ENCODE measurements at regions not wholly inside any gene's neighbourhood (a gene's known extent, or its start where the extent isn't known, plus 50 kb on each side); places are given as distances from the start of the nearest gene placed in this dataset.

DNA sequence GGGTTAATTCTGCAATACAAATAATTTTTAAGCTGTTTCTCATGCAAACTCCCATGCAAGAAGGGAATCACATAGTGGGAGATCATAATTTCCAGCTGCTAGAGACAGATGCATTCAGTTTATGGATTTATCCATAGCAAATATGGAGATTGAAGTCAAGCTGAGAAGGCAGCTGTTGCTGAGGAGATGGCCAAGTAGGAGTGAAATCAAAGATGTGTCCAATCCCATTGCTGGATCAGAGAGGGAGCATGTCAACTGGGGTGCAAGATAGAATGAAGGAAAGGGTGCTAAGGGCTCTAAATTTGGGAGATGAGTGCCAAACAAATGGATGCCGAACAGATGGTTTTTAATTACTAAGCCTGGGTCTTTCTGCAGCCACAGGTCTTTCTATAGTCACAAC lies 504.5 kb downstream of the NFIB start:
- TF ChIP-seq, protein P1, sequence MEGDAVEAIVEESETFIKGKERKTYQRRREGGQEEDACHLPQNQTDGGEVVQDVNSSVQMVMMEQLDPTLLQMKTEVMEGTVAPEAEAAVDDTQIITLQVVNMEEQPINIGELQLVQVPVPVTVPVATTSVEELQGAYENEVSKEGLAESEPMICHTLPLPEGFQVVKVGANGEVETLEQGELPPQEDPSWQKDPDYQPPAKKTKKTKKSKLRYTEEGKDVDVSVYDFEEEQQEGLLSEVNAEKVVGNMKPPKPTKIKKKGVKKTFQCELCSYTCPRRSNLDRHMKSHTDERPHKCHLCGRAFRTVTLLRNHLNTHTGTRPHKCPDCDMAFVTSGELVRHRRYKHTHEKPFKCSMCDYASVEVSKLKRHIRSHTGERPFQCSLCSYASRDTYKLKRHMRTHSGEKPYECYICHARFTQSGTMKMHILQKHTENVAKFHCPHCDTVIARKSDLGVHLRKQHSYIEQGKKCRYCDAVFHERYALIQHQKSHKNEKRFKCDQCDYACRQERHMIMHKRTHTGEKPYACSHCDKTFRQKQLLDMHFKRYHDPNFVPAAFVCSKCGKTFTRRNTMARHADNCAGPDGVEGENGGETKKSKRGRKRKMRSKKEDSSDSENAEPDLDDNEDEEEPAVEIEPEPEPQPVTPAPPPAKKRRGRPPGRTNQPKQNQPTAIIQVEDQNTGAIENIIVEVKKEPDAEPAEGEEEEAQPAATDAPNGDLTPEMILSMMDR (IDR thresholded peaks at IDR 0.05), result no peak
- DNase-seq (ENCODE audit: low spot score), result no peak

DNA sequence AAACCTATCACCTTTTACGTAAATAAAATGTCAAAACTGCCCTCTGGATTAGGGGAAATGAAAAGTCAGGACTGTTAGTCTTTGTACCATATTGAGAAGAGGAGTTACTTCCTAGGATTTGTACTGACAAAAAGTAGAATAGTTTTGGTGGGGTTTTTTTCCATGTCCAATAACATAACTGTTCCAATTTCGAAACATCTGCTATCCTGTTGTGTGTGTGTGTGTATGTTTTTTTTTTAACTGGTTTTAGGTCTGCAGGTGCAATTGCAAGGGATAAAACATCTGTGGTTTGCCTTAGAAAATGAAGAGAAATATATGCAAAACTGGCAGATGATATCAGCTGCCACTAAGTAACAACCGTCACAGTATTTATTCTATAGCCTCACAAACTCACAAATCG lies 506.8 kb downstream of the NFIB start:
- Histone ChIP-seq H3K27me3 (replicated peaks; ENCODE audit: insufficient read depth) (no peaks in the 10 kb centered on the region), H3K36me3 (no peaks in the 10 kb centered on the region), H3K4me3 (no peak overlapping the region), H3K4me1 (ENCODE audit: control insufficient read depth in 1 of 2, low read depth in 2 of 2) (no peaks in the 10 kb centered on the region), H3K9me3 (no peaks in the 10 kb centered on the region), H3K27ac (no peak overlapping the region)
- DNase-seq (ENCODE audit: low spot score) (no peak), ATAC-seq (ENCODE audit: insufficient number of reproducible peaks, low FRiP score, low read depth) (no peak)
- TF ChIP-seq, protein P1 (IDR thresholded peaks at IDR 0.05), result no peak

More for the DNA sequence above, 504.5 kb downstream of the NFIB start:
- Histone ChIP-seq H3K36me3 (no peaks in the 10 kb centered on the region), H3K4me3 (no peak overlapping the region), H3K9me3 (no peaks in the 10 kb centered on the region), H3K4me1 (ENCODE audit: control insufficient read depth in 1 of 2, low read depth in 2 of 2) (no peaks in the 10 kb centered on the region), H3K27ac (no peak overlapping the region), H3K27me3 (replicated peaks; ENCODE audit: insufficient read depth) (no peaks in the 10 kb centered on the region)
- ATAC-seq (ENCODE audit: insufficient number of reproducible peaks, low FRiP score, low read depth), result no peak

DNA sequence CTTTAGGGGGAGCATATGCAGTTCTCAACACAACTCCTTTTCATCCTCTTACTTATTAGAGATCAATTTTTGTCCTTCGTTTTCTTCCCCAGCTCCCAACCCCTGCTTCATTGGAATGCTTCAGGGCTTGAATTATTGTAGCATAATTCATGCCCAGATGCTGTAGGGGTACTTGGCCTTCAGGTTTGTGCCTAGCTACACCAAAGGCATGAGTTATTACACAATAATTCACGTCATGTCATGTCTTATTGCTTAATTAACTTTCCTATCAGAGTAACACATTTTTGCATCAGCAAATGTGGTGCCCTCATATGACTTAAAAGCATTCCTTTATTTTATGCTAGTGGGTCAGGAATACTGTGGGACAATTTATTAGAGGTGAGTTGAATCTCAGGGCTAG lies 507.2 kb downstream of the NFIB start:
- ATAC-seq (ENCODE audit: insufficient number of reproducible peaks, low FRiP score, low read depth), result no peak

DNA sequence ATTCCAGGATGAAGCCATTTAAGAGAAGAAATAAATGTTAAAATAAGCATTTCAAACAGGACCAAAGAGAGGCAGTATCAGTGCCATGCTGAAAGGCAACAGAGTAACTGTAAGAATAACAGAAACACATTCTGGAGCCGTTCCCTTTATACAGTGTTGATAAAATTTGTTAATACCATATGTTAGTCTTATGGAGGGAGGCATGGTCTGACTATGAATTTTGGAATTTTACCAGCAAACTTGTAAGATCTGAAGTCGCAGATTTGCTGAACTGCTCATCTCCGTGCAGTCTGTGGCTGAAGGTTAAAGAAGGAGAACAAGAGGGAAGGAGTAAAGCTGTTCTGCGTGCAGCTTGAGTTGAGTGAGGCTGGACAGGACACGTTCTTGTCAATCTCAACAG lies 508.4 kb downstream of the NFIB start:
- ATAC-seq (ENCODE audit: insufficient number of reproducible peaks, low FRiP score, low read depth) (no peak), DNase-seq (ENCODE audit: low spot score) (no peak)
- Histone ChIP-seq H3K27me3 (replicated peaks; ENCODE audit: insufficient read depth) (no peaks in the 10 kb centered on the region), H3K9me3 (no peaks in the 10 kb centered on the region), H3K27ac (no peak overlapping the region), H3K36me3 (no peaks in the 10 kb centered on the region), H3K4me1 (ENCODE audit: control insufficient read depth in 1 of 2, low read depth in 2 of 2) (no peaks in the 10 kb centered on the region), H3K4me3 (no peak overlapping the region)
- TF ChIP-seq, protein P1 (IDR thresholded peaks at IDR 0.05), result no peak

More for the DNA sequence above, 507.2 kb downstream of the NFIB start:
- H3K9me3 ChIP-seq, result no peaks in the 10 kb centered on the region
- no peaks in the 10 kb centered on the region for H3K36me3 ChIP-seq
- DNase-seq (ENCODE audit: low spot score), result no peak
- H3K4me1 ChIP-seq (ENCODE audit: control insufficient read depth in 1 of 2, low read depth in 2 of 2), result no peaks in the 10 kb centered on the region
- H3K27ac ChIP-seq, result no peak overlapping the region
- no peaks in the 10 kb centered on the region for H3K27me3 ChIP-seq (replicated peaks; ENCODE audit: insufficient read depth)
- TF ChIP-seq, protein P1 (IDR thresholded peaks at IDR 0.05), result no peak
- H3K4me3 ChIP-seq, result no peak overlapping the region

DNA sequence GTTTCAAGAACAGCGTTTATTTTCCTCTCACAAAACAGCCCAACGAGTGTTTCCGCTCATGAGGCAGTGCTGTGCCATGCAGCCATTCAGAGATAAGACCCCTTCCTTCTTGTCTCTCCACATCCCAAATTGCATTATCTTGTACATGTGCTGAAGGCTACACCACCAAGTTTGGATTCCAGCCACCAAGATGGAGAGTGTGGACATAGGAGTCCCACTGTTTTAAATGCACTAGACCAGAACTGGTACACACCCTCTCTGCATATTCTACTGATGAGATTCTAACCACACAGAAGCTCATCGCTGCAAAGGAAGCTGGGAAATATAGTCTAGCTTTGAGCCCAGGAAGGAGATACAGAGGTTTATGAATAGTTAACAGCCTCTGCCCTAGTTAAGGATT lies 509.4 kb downstream of the NFIB start:
- DNase-seq (ENCODE audit: low spot score), result no peak
- Histone ChIP-seq H3K27me3 (replicated peaks; ENCODE audit: insufficient read depth) (no peaks in the 10 kb centered on the region), H3K9me3 (no peaks in the 10 kb centered on the region), H3K36me3 (no peaks in the 10 kb centered on the region), H3K4me1 (ENCODE audit: control insufficient read depth in 1 of 2, low read depth in 2 of 2) (no peaks in the 10 kb centered on the region), H3K4me3 (no peak overlapping the region), H3K27ac (no peak overlapping the region)
- ATAC-seq (ENCODE audit: insufficient number of reproducible peaks, low FRiP score, low read depth), result no peak
- TF ChIP-seq, protein P1 (IDR thresholded peaks at IDR 0.05), result no peak

Measured in thoracic aorta (tissue), 2 donors.